MM.1S (cell line): ENCODE measurements at regions not wholly inside any gene's neighbourhood (a gene's known extent, or its start where the extent isn't known, plus 50 kb on each side); places are given as distances from the start of the nearest gene placed in this dataset.

Experiments used
- CTCF ChIP-seq: fragments of 300-600 bp; sonication (generic); IDR thresholded peaks from 2 replicates; pipeline ENCODE4 v1.5.1; 2016; ENCODE audit warnings: antibody characterized with exemption, low read length, mixed read lengths
- EZH2 ChIP-seq: fragments of 300-600 bp; sonication (generic); optimal IDR thresholded peaks from 2 replicates; pipeline ENCODE3; 2017; ENCODE audit warnings: low read depth, mild to moderate bottlenecking, antibody characterized with exemption, low read length, mixed read lengths
- EZH2phosphoT487 ChIP-seq: fragments of 300-600 bp; sonication (generic); IDR thresholded peaks from 2 replicates; pipeline ENCODE4 v1.6.1; 2018; ENCODE audit warnings: antibody characterized with exemption, low read length

DNA sequence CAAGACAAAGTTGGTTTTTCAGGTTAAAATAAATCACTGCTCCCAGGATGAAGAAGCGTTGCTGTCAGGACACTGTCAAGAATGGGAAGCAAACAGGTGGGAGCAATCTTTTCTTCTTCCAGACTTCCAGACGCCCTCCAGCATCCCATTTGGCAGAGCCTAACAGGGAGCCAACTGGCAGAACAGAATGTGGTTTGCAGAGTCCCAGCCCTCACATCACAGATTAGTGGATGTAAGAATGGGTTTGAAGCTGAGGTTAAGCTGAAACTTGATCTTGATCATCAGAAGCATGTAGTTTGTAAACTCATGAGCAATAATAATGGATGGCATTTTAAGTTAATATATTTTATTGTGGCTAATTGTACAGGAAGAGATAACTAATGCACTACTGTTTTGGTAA, 636.4 kb downstream of the SLC6A15 start:
- TF ChIP-seq CTCF (no peak), EZH2 (no peak), EZH2phosphoT487 (no peak)
